Left colon (tissue), 2 donors: ENCODE measurements at regions not wholly inside any gene's neighbourhood (a gene's known extent, or its start where the extent isn't known, plus 50 kb on each side); places are given as distances from the start of the nearest gene placed in this dataset.
A peak's percentile ranks its signal among the peaks of the same experiment; 100 is the strongest.

Experiments used
- ATAC-seq: fragments of 200-7000 bp; cut with Tn5 transposase; one replicate; pipeline ENCODE4 v1.9.1; 2020; ENCODE audit warnings: mild to moderate bottlenecking, moderate library complexity
- DNase-seq, 2 donors: peaks; one replicate each; pipeline ENCODE4 v3.0.0-alpha.2; 2020
- intact Hi-C, 2 donors: fragments of 100-400 bp; cut with DNase I in 1 of 2; cut with micrococcal nuclease in 1 of 2; formaldehyde crosslinking; loops; one replicate each; pipeline versions ENCODE4 v1.11.2 to v1.14.0; 2022; cut with DNase I, micrococcal nuclease
- donor health status: DM: no; HTN: no; CAD: no.
- donor health status: DM: yes; HTN: yes; CAD: no.

- DNase-seq (no peak), ATAC-seq (no peak)
- intact Hi-C loops = no loop called here
Measured at GRCh38 chr7:25624833-25625232, 396.5 kb upstream of the NPVF start.

- ATAC-seq (no peak), DNase-seq (no peak)
- intact Hi-C loops = no loop called here
Measured at GRCh38 chr7:25625306-25625992, 397.2 kb upstream of the NPVF start.

DNA sequence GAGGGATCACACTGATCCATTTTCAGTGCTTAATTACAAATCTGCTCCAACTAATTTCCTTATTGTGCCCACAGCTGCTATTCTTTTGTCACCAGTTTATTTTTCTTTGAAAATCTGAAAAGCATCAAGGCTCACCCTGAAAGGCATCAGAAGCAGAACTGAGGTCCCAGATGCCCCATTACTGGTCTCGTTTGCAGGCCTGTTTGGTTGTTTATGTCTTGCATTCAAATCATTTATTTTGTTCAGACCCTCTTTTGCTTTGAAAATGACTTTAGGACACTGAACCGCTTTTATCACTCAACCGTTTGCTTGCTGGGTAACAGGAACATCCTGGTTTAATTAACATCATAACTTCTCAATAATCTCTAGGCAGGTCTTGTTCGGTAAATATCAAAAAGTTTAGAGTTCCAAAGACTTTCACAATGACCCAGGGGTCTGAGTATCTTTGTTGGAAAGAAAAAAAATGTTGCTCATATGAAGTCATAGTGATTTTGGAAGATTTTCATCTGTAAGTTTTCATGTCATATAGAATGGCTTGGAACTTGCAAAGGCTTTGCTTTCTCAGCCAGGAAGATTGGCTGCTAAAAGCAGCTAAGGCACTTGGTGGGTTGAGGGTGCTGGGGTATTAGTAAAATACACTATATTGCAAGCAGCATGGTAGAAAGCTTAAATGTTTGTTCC lies 398.3 kb upstream of the NPVF start:
- no peak for ATAC-seq
- intact Hi-C loops = no loop called here
- DNase-seq = no peak

GRCh38 chr7:25628446-25628845 lies 400.2 kb upstream of the NPVF start:
- DNase-seq (no peak), ATAC-seq (no peak)
- intact Hi-C loops = no loop called here

DNA sequence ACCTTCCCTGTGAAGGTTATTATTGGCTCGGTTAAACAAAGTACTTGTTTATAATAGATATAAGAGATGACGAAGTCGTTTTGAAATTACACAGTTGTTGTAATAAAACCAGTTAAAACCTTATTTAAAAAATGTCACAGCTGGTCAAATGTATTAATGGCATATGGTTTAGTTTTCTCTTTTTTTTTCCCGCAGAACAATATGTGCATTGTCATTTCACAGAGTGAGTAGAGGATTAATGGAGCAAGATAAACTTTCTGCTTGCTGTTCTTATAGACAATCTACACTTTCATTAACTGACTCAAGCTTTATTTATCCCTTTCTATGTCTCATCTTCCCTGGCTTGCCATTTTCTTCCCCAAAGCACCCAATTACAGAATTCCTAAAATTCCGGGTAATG lies 404.3 kb upstream of the NPVF start:
- ATAC-seq (no peak), DNase-seq (no peak)
- intact Hi-C loops = no loop called here

- no peak for DNase-seq
- ATAC-seq = no peak
- intact Hi-C loops = no loop called here
Measured at GRCh38 chr7:25633426-25634036, 405.2 kb upstream of the NPVF start.

- intact Hi-C loops = no loop called here
- DNase-seq (no peak), ATAC-seq (no peak)
Measured at GRCh38 chr7:25636168-25636567, 407.9 kb upstream of the NPVF start.

DNA sequence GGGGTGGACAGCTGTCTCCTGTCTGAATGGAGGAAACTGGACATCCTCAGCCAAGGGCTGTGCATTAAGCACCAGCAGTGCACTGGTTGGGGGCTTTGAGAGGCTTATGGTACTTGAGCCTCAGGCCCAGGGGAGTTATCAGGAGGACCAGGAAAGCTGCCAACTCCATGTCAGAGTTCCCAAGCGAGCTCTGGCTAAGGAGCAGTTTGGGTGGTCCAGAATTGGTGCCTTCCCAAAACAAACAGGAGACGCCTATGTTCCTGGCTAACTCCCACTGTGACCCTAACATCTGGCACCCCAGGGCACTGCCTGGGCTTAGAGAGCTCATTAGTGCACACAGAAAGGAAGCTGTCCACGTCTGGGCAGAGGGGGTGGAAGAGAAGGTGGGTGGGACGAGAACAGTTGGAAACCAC lies 408.6 kb upstream of the NPVF start:
- no peak for ATAC-seq
- no peak for DNase-seq
- intact Hi-C loops = no loop called here

GRCh38 chr7:25638068-25638467 lies 409.8 kb upstream of the NPVF start:
- intact Hi-C loops = no loop called here
- ATAC-seq (no peak), DNase-seq (no peak)

GRCh38 chr7:25638590-25639244 lies 410.4 kb upstream of the NPVF start:
- ATAC-seq (no peak), DNase-seq (no peak)
- intact Hi-C loops = no loop called here

DNA sequence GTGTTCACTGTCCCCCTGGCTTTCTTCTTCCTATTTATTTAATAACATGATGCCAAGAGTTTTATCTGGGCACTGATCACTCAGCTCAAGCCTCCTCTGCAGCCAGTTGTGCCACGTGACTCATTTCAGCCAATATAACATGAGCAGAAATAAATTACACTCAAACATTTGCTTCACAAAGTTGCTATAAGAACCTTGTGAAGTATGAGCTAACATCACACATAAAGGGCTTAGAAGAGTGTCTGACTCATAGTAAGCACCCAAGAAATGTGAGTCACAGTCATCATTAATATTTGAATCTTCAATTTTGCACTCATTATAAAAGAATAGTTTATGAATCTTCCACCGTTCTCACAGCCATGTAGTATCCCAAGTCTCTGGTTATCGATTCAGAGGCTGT lies 414.6 kb upstream of the NPVF start:
- ATAC-seq = no peak
- intact Hi-C loops = no loop called here

GRCh38 chr7:25643286-25643685 lies 415.0 kb upstream of the NPVF start:
- ATAC-seq (no peak), DNase-seq (no peak)
- intact Hi-C loops = no loop called here

More for the DNA sequence above, 414.6 kb upstream of the NPVF start:
- no peak for DNase-seq

GRCh38 chr7:25643770-25644394 lies 415.6 kb upstream of the NPVF start:
- ATAC-seq (no peak), DNase-seq (no peak)
- intact Hi-C loops = no loop called here

GRCh38 chr7:25646726-25647413 lies 418.6 kb upstream of the NPVF start:
- no peak for DNase-seq
- intact Hi-C loops = no loop called here
- ATAC-seq = no peak

DNA sequence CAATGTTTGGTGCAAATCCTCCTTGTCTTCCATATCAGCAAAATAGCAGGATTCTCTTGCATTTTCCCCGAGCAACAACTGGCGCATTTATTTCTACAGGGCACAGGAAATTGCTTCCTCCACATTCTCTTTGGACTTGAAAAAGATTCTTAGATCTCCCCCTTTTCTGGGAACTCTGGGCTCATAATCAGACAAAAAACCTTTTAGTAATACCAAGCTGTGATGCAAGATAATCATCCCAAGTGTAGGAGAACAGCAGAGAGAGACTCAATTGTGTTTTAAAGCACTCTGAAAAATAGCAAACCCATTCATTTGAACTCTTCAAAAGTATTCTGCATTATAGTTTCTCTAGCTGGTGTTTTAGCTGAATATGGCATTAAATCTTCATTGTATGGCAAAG lies 419.6 kb upstream of the NPVF start:
- intact Hi-C loops = no loop called here
- ATAC-seq (no peak), DNase-seq (no peak)

GRCh38 chr7:25652366-25652765 lies 424.1 kb upstream of the NPVF start:
- DNase-seq (no peak), ATAC-seq (no peak)
- intact Hi-C loops = no loop called here

- DNase-seq (no peak), ATAC-seq (peak; percentile 68)
- intact Hi-C loops = no loop called here
Measured at GRCh38 chr7:25653384-25653783, 425.1 kb upstream of the NPVF start.

- intact Hi-C loops = no loop called here
- DNase-seq (no peak), ATAC-seq (no peak)
Measured at GRCh38 chr7:25656071-25656470, 427.8 kb upstream of the NPVF start.

DNA sequence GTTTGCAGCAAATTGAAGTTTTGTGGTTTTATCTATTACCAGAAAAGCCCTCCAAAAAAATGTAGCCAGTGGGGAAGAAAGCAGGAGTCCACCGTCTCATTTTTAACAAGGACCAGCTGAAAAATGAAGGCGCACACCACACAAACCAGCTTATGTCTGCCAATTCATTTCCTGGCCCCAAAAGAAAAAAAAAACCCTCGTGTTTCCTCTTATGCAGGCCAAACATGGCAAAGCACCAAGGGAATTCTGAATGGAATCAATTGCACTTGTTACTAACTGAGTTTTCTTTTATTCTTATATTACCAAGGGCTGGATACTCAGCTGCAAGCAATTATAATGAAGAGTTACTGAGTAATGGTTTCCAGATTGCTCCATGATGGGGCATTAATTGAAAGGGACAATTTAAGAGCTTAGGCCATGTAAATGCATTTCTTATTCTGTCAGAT lies 428.3 kb upstream of the NPVF start:
- intact Hi-C loops = no loop called here
- DNase-seq = no peak
- no peak for ATAC-seq
